A673 (cell line): ENCODE measurements at regions not wholly inside any gene's neighbourhood (a gene's known extent, or its start where the extent isn't known, plus 50 kb on each side); places are given as distances from the start of the nearest gene placed in this dataset.

ENCODE experiments used
- CTCF ChIP-seq: fragments of 300-800, 200-600 bp; sonication (generic); conservative IDR thresholded peaks from 2 replicates; pipeline ENCODE4 v1.5.1; 2017; ENCODE audit warnings: low read depth, mild to moderate bottlenecking, antibody characterized with exemption, low read length, moderate library complexity, mixed read lengths
- EZH2 ChIP-seq: fragments of 200-600 bp; sonication (generic); IDR thresholded peaks from 2 replicates; pipeline ENCODE4 v1.6.1; 2017; ENCODE audit warnings: borderline replicate concordance, low read depth, mild to moderate bottlenecking, mixed read lengths, antibody characterized with exemption, low read length; ENCODE audit not compliant: poor library complexity, severe bottlenecking

GRCh38 chr13:82654143-82654542, 1228.1 kb downstream of the SLITRK1 start:
- TF ChIP-seq EZH2 (no peak), CTCF (no peak)
